CD4-positive, alpha-beta T cell treated with Interleukin-10 for 1 hour (primary cell): ENCODE measurements at regions not wholly inside any gene's neighbourhood (a gene's known extent, or its start where the extent isn't known, plus 50 kb on each side); places are given as distances from the start of the nearest gene placed in this dataset.

Experiments
- DNase-seq: peaks from one replicate; pipeline ENCODE4 v3.0.0-alpha.2; 2020

DNA sequence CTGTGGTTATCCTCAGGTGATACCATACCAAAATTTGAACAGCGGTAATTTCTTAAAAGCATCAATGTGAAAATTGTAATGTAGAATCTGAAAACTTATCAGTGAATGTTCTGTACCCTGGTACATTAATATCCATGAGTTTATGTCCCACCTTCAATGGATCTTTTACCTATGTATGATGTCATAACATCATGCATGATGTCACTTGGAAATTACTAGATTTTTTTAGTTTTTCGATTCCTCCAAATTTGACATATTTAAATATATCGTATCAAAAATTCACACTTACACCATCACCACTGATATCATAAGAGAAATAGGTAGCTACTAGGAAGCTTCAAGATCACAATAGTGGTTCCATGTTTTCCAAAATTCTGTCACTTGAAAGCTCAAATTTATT lies 95.0 kb upstream of the AKR1E2 start:
- DNase-seq, result no peak

DNA sequence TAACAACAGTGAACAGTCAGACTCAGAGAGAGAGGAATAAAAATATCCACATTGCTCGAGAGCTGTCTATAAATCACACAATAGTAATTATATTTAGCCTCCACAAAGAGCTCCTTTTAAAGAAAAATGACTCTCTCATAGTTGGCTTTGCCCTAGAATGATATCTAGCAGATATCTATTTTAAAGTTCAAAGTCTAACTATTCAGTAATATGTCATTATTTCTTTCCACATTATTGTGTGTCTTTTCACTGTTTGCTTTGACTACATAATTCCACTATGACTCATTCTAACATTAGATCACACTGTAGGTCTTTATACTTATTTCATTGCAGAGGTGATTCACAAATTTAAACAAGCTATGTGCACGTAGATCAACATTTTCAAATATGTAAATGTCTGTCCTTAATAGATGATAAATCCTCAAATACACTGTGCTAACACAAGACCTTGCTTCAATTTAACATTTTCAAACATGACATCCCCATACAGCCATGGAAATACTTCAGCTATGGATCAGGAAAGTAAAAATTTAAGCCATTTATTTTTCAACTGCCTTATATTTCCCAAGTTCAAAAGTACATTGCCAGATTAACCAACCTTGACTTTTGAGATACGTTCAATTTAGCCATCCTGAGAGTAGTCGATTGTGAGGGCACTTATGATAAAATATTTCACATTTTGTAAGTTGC lies 99.9 kb upstream of the AKR1E2 start:
- no peak for DNase-seq

DNA sequence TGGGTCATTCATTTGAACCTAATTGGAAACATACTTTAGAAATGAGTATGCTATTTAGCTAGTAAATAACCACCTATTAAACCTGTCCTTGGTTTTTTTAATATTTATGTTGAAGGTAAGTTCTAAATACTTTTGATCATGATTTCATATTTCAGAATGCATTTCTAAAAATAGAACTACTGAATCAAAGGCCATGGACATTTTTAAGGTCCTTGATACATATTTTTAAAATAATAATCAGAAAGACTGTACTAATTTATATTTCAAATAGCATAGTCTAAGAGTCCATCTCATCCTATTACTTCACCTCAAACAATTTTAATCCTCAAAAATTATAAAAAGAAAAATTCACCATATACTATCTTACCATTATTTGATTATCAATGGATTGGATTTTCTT lies 102.1 kb upstream of the AKR1E2 start:
- no peak for DNase-seq

DNA sequence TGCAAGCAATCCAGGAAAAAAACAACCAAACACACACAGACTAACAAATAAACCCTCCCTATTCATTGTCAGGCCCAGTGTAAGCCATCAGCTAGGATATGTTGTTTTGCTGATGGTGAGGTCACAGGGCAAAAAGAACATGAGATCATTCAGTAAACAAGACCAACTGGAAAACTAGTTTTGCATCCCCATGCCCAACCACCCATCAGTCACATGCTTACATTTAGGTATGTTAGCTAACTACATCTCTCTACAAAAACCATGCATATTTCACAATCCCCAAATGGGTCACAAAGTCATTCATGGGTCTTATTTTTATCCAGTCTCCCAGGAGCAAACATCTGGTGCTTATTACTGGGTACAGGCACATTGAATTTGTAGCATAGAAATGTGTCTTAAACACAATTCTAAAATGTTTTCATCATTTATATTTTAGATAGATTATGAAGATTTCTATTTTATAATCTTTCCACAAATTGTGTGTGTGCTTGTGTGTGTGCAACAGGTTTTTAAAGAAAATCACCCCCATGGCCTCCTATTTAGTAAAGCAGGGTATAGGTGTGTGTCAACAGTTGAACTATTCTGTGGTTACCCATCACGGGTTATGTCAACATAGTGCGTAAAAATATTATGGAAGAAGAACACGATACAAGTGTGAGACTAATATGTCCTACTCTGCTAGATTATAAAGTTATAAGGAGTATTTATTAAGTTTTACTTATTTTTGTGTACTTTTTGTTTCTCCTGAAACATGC lies 103.8 kb upstream of the AKR1E2 start:
- no peak for DNase-seq

DNA sequence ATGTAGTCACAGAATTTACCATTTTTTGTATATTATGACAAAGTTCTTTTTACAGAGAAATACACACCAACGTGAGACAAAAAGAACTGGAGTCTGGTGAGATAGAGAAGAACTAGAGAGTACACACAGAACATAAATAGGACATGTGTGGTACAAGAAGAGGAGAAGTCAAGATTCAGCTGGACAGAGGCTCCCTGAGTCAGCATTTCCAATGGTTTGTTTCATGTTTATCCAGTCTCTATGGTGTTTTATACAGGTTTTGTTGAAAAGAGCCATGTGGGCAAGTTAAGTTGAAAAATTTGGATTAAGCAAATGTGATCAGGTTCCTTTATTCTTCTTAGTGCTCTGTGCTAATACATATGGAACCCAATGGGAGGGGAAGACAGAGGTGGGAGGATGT lies 105.5 kb upstream of the AKR1E2 start:
- DNase-seq, result no peak

DNA sequence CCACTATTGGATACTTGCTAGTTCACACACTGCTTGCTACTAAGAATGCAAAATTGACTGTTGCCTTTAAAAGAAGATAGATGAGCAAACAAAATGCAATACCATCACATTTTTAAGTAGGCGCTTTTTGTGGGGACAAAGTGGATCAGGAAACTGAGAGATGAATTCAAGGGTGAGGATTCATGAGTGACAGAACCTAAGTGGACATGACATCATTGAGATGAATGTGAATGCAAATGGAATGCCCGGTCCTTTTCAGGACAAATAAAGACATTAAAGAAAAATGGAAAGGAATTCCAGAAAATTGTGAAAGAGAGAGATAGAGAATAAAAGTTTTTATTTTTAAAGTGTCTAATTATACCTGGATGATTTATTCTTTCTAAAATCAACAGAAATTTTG lies 106.3 kb upstream of the AKR1E2 start:
- no peak for DNase-seq

DNA sequence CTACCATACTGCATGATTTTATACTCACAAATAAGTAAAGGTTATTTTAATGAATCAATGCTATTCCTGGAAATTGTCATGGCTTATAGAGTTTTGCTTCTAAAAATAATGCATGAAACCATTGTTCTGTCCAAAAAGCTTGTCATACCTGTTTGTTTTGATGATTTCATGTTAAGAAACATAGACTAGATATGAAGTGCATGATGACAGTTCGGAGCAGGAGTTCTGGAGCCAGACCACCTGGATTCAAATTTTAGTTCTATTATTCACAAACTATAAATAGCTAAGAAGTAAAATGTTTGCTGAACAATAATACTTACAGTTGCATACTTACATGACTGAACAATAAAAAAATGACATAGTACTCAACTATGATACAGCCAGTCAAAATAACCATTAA lies 107.0 kb upstream of the AKR1E2 start:
- no peak for DNase-seq

DNA sequence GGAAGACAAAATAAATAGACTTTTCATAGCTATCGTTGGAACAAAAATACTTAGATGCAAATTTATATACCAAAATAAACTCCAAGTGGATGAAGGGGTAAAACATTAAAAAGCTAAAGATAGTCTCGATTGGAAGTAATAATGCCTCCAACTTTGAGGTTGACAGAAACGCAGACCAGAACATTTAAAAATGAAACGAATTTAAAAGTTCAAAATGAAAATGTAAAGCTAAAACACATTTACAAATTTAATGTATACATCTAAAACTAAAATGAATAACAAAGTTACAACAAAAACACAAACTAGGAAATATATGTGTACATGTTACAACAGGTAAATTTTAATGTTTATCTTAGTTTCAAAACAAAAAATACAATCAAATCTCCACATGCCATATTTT lies 107.5 kb upstream of the AKR1E2 start:
- no peak for DNase-seq

DNA sequence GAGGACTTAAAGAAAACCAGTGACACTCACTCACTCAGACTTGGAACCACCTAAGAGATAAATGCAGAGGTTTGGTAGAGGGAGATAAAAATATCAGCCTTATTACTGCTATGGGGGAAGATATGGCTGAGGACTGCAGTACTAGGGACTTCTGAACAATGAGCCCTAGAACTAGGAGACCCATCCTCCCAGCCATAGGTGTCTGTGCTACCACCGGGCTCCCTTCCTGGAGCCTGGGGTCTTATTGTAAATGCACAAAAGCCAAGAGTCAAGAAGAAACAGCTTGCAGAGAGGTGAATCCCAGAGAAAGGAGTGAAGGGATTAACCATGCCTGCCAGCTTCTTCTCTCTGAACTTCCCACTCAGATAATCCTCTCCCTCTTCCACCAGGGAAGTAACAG lies 108.3 kb upstream of the AKR1E2 start:
- DNase-seq, result no peak

DNA sequence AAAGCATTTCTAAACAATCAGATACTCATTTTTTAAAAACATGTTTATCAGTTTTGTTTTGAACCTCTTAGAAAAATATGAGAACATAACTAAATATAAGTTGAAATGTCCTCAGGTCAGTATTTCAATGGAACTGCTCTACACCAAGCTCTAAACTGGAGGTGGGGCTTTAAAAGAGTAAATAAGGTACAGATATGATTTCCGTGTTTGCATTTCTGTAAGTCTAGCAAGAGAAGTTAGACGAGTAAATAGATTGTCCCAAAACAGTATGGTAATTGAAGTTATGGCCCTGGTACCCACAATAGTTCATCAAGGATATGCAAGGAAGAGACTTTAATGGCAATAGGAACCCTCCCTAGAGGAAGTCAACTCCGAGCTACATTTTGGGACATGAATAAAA lies 115.1 kb upstream of the AKR1E2 start:
- no peak for DNase-seq

DNA sequence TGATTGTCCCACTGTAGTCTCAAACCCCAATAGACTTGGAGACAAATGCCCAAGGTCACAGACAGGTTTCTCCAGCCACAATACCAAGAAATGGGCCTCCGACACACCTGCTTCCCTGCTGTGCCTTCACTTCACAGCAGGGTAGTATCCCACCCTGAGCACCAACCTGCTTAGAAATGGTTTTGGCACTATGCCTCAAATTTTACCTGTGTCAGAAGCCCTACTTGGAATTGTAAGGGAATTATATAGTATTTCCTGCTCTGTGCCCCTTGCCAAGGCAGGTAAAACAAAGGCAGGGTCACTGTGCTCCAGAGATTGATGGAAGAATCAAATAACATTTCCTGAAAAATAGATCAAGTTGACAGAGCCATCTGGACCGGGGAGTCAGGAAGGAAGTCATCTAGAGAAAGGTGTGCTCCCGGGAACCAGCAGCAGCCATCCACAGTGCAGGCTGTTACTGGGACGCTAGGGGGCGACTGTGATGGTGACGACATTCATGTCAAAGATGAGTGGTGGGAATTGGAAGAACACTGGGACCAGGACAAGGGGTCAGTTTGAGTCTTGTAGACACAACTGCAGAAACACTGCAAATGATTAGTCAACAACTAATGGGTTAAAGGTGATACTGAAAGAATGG lies 117.8 kb upstream of the AKR1E2 start:
- no peak for DNase-seq

DNA sequence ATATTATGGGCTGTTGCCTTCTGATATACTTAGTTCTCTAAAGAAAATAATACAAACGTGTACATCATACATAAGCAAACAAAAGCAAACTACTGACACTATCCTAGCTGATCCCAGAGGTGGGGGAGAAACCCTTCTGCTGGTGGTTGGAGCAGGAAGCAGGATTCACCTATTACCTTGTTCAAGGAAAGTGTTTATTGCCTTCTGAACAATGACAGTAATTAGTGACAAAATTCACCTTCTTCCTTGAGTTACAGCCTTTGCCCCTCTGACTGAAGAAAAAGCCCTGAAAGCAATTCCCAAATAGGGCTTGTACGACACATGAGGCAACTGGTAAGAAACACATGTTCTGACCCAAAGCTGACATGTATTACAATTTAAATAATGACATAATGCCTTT lies 118.8 kb upstream of the AKR1E2 start:
- no peak for DNase-seq

DNA sequence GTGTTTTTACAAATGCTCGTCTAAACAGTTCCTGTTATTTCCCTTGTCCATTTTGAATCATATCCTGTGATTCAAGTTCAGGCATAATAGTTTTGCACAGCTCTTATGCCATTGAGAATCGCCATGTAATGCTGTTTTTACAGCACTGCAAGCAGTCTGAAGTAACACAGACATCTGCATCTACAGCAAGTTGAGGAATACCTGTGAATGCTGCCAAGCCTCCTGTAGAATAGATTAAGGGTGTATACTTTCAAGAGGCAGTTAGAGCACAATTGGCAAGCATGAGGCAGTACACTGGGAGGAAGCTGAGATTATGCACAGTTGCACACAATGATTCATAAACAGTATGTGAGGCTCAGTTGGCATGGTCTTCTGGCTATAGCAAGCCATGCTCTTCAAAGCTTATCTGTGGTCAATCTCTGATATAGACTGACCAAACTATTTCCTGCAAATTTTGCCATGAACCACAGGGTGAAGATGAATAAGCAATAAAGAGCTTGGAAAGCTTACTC lies 121.9 kb upstream of the AKR1E2 start:
- no peak for DNase-seq

DNA sequence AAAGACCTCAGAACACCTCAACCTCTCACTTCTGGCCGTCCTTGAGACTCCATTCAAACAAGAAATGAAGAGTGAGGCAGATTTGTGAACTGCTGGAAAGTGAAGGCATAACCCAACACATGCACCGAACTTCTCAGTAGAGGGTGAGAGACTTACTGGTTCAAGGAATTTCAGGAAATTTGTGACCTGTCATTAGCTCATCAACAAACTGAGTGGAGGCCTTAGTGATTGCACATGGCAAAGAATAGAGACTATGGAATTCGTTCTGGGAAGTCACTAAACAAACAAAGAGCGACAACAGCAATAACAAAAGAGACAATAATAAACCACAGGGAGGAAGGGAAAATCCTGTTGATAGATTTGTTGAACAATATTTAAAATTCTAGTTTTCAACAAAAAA lies 125.0 kb upstream of the AKR1E2 start:
- no peak for DNase-seq

DNA sequence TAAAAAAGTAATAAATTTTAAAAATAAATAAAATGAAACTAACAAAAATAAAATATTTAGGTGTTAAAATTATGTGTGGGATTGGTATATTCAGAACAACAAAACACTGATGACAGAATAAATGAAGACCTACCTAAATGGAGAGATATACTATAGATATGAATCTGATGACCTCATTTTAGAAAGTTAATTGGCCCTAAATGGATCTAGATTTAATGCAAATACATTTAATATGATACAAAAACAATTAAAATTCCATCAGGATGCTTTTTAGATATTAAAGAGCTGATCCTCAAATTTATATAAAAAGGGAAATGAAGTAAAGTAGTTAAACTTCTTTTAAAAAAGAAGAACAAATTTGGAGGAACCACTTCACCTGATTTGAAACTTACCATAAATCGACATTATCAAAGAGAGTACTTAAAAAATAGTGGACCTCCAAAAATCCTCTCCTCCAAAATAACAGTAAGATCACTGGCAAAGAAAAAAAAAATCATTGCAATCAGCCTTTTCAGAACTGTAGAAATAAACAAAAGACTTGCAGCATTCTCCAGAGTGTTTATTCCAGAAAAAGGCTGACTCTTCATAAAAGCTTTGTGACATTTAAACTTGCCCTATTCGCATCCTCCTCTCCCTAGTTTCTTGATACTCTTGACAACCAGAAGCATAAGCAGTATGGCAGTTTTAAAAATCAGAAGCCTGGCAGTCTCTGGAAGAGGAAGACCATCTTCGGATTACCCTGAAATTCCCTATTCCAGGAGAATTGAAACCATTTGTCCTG lies 125.9 kb upstream of the AKR1E2 start:
- no peak for DNase-seq

DNA sequence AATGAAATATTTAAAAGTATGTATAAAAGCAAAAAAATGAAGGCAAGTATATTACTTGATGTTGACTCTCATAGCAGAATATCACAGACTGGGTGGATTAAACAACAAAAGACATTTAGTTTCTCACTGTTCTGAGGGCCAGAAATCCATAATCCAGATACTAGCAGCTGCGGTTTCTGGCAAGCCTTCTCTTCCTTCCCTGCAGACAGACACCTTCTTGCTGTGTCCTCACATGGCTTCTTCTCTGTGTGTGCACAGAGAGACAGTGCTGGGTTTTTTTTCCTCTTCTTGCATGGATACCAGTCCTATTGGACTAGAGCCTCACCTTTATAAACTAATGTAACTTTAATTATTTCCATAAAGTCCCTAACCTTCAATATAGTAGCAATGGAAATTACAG lies 127.9 kb upstream of the AKR1E2 start:
- DNase-seq, result no peak

DNA sequence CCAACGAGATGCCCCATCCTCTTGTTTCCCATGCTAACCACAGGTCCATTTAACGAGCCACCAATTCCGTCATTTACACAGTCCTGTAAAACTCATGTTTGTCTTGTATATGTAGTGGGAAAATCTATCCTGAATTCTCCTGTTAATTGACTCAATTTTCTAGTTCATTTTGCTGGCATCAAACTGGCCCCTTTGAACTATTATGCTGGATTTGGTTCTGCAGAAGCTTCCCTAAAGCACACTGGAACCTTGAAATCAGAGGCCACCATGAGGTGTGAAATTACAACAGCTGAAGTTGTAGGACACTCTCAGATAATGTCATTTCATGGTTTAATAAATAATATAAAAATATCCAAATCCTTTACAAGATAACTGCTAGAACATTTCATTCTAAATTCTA lies 129.8 kb upstream of the AKR1E2 start:
- DNase-seq, result no peak

DNA sequence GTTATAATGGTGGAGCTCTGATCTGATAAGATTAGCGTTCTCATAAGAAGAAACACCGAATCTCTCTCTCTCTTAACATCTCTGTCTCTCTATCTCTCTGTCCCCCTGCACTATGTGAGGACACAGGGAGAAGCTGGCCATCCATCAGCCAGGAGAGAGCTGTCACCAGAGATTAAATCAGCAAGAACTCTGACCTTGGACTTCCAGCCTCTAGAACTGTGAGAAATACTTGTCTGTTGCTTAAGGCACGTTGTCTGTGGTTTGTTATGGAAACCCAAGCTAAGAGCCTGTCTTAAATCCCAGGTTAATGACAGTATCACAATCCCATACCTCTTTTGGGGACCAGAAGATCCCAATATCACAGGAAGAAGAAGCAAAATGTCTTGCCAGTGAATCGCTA lies 132.0 kb upstream of the AKR1E2 start:
- DNase-seq, result no peak

DNA sequence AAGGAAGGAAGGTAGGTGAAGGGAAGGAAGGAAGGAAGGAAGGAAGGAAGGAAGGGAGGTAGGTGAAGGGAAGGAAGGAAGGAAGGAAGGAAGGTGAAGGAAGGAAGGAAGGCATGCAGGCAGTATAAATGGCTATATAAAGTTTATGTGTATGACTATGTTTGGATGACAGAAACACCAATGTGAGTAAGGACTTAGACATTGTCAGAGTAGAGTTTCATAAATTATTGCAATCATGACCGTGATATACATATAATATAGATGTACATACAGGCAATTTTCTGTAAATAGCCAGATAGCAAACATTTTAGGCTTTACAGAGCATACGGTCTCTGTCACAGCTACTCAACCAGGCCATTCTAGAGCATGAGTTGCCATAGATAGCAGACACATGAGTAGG lies 133.8 kb upstream of the AKR1E2 start:
- DNase-seq, result no peak

DNA sequence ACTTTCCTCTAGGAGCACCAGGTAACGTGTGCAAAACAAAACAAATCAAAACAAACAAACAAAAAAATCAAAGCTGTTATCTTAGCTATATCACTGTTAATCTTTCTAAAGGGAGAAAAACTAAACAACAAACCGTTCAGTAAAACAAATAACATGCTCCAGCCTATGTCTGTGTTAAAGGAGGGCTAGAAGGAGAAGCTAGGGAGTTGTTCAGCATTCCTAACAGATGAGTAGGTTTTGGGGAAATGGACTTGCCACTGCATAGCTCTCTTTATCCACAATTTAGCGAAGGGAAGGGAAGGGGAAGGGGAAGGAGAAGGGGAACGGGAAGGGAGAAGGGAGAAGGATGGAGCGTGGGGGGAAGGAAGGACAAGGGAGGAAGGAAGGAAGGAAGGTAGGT lies 134.2 kb upstream of the AKR1E2 start:
- DNase-seq, result no peak

DNA sequence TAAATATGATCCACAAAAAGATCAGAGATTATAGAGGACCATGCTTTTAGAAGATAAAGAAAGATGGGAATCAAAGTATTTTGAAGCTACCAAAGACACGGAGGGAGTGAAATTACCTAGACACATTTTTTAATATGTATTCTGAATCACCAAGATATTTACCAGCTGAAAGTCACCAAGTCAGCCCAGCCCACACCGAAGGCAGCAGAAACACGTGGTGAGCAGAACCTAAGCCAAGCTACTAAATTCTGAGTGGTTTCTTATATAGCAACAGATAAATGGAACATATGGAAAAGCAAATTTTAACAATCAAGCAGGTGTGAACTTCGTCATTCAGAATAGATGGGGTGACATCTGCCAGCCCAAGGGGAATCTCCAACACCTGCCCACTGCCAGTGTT lies 134.7 kb upstream of the AKR1E2 start:
- DNase-seq, result no peak

DNA sequence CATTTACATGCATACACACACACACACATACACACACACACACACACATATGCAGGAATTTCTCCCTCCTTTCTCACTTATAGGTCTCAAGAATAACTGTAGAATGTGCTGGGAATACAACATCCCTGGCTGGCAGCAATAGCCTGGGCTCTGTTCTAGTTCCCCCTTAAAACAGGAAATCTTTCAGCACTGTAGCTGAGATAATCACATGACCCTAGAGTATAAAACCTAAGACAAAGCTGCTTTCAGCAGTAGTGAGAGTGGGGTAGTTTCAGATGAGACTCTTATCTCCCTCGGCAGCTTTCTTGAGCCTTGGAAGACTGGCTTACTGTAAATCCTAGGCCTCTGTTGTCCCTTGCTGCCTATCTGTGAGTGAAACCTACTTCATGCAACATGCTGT lies 137.4 kb upstream of the AKR1E2 start:
- DNase-seq, result no peak

DNA sequence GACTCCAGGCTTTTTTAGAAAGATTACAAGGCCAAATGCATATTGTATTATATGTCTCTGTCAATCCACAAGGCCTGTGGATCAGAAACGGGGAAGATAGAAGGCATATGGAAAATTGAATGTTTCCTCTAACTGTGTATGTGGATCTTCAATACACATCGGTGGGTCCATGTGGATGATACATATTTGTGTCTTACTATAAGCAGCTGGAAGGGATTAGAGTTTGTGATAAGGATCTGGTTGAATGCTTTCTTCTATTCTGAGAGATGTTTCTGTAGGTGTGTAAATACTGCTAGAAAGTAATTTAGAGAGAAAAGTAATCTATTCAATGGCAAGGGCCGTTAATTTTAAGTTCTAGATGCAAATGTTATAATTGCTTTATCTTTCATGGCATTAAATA lies 137.8 kb upstream of the AKR1E2 start:
- DNase-seq, result no peak

DNA sequence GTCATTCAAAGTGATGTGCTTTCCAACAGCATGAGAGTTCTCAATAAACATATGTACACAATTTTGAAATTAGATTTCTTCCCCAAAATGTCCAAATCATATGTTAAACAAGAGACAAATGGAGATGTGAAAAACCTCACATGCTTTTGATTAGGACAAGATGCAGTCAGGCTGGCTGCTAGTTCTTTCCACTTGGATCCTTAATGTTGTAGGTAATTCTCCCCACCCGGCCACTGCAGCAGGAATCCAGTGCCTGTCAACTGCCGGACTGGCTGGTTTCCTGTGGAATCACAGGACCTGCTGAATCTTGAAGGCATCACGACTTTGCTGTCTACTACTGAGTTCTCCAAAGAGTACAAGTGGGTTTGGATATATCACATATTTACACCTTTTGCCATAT lies 138.6 kb upstream of the AKR1E2 start:
- DNase-seq, result no peak
